ENCODE measurements at regions not wholly inside any gene's neighbourhood (a gene's known extent, or its start where the extent isn't known, plus 50 kb on each side); places are given as distances from the start of the nearest gene placed in this dataset.
"Not testable (repeated sequence)": the region's sequence is repeated elsewhere in the genome, so short reads cannot be mapped to it uniquely, and the experiment has no call there.

DNA sequence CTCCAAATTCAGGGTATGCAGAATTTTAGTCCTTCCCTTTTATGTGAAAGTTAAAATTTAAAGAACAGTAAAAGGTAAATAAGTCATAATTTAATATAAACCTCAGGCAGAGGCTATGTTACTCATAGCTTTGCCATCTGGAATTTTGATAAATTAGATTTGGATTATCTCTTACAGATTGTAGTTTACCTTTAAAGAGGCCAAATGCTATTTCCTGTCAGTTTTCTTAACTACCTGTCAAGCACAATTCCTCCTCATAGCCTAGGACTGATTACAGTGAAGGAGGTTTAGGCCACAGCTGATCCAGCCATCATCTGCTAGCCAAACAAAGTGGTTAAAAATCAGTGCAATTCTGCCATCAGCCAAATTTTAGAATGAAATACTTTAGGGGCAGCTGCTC, 128.1 kb downstream of the MFAP3L start:
- Histone ChIP-seq H4K20me1 (ENCODE audit: control insufficient read depth, insufficient read depth, low read depth, low read length) (no peaks in the 10 kb centered on the region), H3K4me1 (ENCODE audit: control insufficient read depth, low read length) (no peaks in the 10 kb centered on the region), H3K27ac (ENCODE audit: low read depth, low read length) (no peak overlapping the region), H3F3A (ENCODE audit: control insufficient read depth, insufficient read depth) (no peaks in the 10 kb centered on the region), H3K4me2 (ENCODE audit: low read length) (no peak overlapping the region), H3K9me2 (replicated peaks; ENCODE audit: control insufficient read depth, low read length) (no peaks in the 10 kb centered on the region), H3K9me3 (ENCODE audit: control insufficient read depth, insufficient read depth, low read length) (no peaks in the 10 kb centered on the region), H3K79me2 (ENCODE audit: control insufficient read depth, low read length) (no peaks in the 10 kb centered on the region), H3K4me3 (ENCODE audit: low read length) (no peak overlapping the region), H3K36me3 (ENCODE audit: control insufficient read depth, low read length) (no peaks in the 10 kb centered on the region), H3K27me3 (ENCODE audit: control insufficient read depth, low read length) (no peaks in the 10 kb centered on the region)
- TF ChIP-seq EZH2phosphoT487 (IDR thresholded peaks at IDR 0.05; ENCODE audit: borderline replicate concordance, low read length): no peak
- TF ChIP-seq, protein P1, sequence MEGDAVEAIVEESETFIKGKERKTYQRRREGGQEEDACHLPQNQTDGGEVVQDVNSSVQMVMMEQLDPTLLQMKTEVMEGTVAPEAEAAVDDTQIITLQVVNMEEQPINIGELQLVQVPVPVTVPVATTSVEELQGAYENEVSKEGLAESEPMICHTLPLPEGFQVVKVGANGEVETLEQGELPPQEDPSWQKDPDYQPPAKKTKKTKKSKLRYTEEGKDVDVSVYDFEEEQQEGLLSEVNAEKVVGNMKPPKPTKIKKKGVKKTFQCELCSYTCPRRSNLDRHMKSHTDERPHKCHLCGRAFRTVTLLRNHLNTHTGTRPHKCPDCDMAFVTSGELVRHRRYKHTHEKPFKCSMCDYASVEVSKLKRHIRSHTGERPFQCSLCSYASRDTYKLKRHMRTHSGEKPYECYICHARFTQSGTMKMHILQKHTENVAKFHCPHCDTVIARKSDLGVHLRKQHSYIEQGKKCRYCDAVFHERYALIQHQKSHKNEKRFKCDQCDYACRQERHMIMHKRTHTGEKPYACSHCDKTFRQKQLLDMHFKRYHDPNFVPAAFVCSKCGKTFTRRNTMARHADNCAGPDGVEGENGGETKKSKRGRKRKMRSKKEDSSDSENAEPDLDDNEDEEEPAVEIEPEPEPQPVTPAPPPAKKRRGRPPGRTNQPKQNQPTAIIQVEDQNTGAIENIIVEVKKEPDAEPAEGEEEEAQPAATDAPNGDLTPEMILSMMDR (IDR thresholded peaks at IDR 0.05; ENCODE audit: low read depth, low read length, poor library complexity, severe bottlenecking): no peak

DNA sequence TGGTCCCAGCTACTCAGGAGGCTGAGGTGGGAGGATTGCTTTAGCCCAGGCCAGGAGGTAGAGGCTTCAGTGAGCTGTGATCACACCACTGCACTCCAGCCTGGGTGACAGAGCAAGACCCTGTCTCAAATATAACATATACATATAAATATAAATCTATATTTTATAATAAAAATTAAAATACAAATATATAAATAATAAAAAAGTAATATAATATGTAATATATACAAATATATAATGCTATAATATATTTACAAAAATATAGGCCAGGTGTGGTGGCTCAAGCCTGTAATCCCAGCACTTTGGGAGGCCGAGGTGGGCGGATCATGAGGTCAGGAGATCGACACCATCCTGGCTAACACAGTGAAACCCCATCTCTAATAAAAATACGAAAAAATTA, 131.4 kb downstream of the MFAP3L start:
- not testable (repeated sequence) for H3K4me3 ChIP-seq (ENCODE audit: low read length); H3K27me3 ChIP-seq (ENCODE audit: control insufficient read depth, low read length); H3K4me1 ChIP-seq (ENCODE audit: control insufficient read depth, low read length); H3F3A ChIP-seq (ENCODE audit: control insufficient read depth, insufficient read depth); H4K20me1 ChIP-seq (ENCODE audit: control insufficient read depth, insufficient read depth, low read depth, low read length); H3K9me2 ChIP-seq (replicated peaks; ENCODE audit: control insufficient read depth, low read length); H3K27ac ChIP-seq (ENCODE audit: low read depth, low read length); H3K9me3 ChIP-seq (ENCODE audit: control insufficient read depth, insufficient read depth, low read length); H3K36me3 ChIP-seq (ENCODE audit: control insufficient read depth, low read length); H3K79me2 ChIP-seq (ENCODE audit: control insufficient read depth, low read length); H3K4me2 ChIP-seq (ENCODE audit: low read length)

DNA sequence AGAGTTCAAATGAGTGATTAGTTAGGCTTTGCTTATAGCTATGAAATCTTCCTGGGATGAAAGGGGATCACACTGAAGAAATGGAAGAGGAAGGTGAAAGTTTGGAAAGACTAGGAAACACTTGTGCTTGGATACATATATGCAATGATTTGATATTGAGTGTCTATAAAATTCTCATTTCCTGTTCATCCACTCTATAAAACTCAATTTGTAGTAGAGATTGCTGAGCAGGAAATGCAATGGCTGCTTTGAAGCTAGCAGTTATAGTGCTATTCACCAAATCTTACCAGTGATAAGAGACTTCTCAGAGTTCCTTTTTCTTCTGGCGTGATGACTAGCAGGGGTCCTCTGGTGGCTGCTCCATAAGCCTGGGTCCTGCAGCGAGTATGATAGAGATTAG, 128.1 kb upstream of the HPF1 start:
- Histone ChIP-seq H3K36me3 (ENCODE audit: control insufficient read depth, low read length) (no peaks in the 10 kb centered on the region), H3K9me2 (replicated peaks; ENCODE audit: control insufficient read depth, low read length) (no peaks in the 10 kb centered on the region), H3K4me1 (ENCODE audit: control insufficient read depth, low read length) (no peaks in the 10 kb centered on the region), H3K27me3 (ENCODE audit: control insufficient read depth, low read length) (no peaks in the 10 kb centered on the region), H3K4me2 (ENCODE audit: low read length) (no peak overlapping the region), H3K4me3 (ENCODE audit: low read length) (no peak overlapping the region), H3F3A (ENCODE audit: control insufficient read depth, insufficient read depth) (no peaks in the 10 kb centered on the region), H3K79me2 (ENCODE audit: control insufficient read depth, low read length) (no peaks in the 10 kb centered on the region), H4K20me1 (ENCODE audit: control insufficient read depth, insufficient read depth, low read depth, low read length) (no peaks in the 10 kb centered on the region), H3K27ac (ENCODE audit: low read depth, low read length) (no peak overlapping the region), H3K9me3 (ENCODE audit: control insufficient read depth, insufficient read depth, low read length) (no peaks in the 10 kb centered on the region)
- no peak for TF ChIP-seq EZH2phosphoT487 (IDR thresholded peaks at IDR 0.05; ENCODE audit: borderline replicate concordance, low read length)
- TF ChIP-seq, protein P1 (IDR thresholded peaks at IDR 0.05; ENCODE audit: low read depth, low read length, poor library complexity, severe bottlenecking): no peak

DNA sequence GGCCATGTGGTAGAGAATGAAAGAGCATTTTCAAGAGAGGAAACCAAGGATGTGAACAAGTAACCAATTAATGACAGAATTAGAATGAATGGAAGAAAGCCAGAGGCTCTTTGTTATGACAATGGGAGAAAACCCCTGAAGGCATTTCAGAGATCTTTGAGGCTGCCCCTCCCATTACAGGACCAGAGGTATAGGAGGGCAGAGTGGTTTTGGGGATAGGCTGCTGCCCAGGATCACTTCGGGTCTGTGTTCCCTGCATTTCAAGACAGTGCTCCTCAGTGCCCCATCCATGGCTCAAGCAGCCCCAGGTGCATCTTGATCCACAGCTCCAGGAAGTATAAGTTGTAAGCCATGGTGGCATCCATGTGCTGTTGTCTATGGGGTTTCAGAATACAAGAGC, 124.0 kb upstream of the HPF1 start:
- no peak overlapping the region for H3K27ac ChIP-seq (ENCODE audit: low read depth, low read length)
- no peak overlapping the region for H3K4me3 ChIP-seq (ENCODE audit: low read length)
- H3K9me3 ChIP-seq (ENCODE audit: control insufficient read depth, insufficient read depth, low read length): no peaks in the 10 kb centered on the region
- no peaks in the 10 kb centered on the region for H3K27me3 ChIP-seq (ENCODE audit: control insufficient read depth, low read length)
- H3F3A ChIP-seq (ENCODE audit: control insufficient read depth, insufficient read depth): no peaks in the 10 kb centered on the region
- no peaks in the 10 kb centered on the region for H3K36me3 ChIP-seq (ENCODE audit: control insufficient read depth, low read length)
- no peak for TF ChIP-seq EZH2phosphoT487 (IDR thresholded peaks at IDR 0.05; ENCODE audit: borderline replicate concordance, low read length)
- H3K4me2 ChIP-seq (ENCODE audit: low read length): no peak overlapping the region
- H3K4me1 ChIP-seq (ENCODE audit: control insufficient read depth, low read length): no peaks in the 10 kb centered on the region
- H3K79me2 ChIP-seq (ENCODE audit: control insufficient read depth, low read length): no peaks in the 10 kb centered on the region
- no peaks in the 10 kb centered on the region for H4K20me1 ChIP-seq (ENCODE audit: control insufficient read depth, insufficient read depth, low read depth, low read length)
- H3K9me2 ChIP-seq (replicated peaks; ENCODE audit: control insufficient read depth, low read length): no peaks in the 10 kb centered on the region

Data from DOHH2 (cell line).